Stimulated activated CD8-positive, alpha-beta memory T cell treated with anti-CD3 and anti-CD28 coated beads, Interleukin-7, amount 100 ng/mL, for 48 hours (primary cell): ENCODE measurements at regions not wholly inside any gene's neighbourhood (a gene's known extent, or its start where the extent isn't known, plus 50 kb on each side); places are given as distances from the start of the nearest gene placed in this dataset.

Experiments
- DNase-seq, 2 donors: peaks; one replicate each; pipeline ENCODE4 v3.0.0-alpha.2; 2020; ENCODE audit warnings: low read depth in 1 of 2; ENCODE audit errors: extremely low read depth in 1 of 2

- no peak for DNase-seq
Observed at GRCh38 chr15:39227001-39227400, 353.9 kb upstream of the THBS1 start.

GRCh38 chr15:39228889-39229288 is 352.0 kb upstream of the THBS1 start:
- no peak for DNase-seq

- DNase-seq: no peak
Observed at GRCh38 chr15:39230205-39230907, 350.5 kb upstream of the THBS1 start.

- no peak for DNase-seq
Observed at GRCh38 chr15:39230908-39231285, 350.0 kb upstream of the THBS1 start.

- DNase-seq: no peak
Observed at GRCh38 chr15:39232512-39232911, 348.4 kb upstream of the THBS1 start.

- DNase-seq: no peak
Observed at GRCh38 chr15:39235084-39235795, 345.6 kb upstream of the THBS1 start.

GRCh38 chr15:39236375-39236774 is 344.5 kb upstream of the THBS1 start:
- DNase-seq: no peak

- no peak for DNase-seq
Observed at GRCh38 chr15:39238443-39238842, 342.4 kb upstream of the THBS1 start.

GRCh38 chr15:39239562-39239961 is 341.3 kb upstream of the THBS1 start:
- no peak for DNase-seq

- no peak for DNase-seq
Observed at GRCh38 chr15:39242345-39242744, 338.5 kb upstream of the THBS1 start.

- no peak for DNase-seq
Observed at GRCh38 chr15:39243396-39243795, 337.5 kb upstream of the THBS1 start.

GRCh38 chr15:39244776-39245175 is 336.1 kb upstream of the THBS1 start:
- DNase-seq: no peak

- no peak for DNase-seq
Observed at GRCh38 chr15:39246523-39246922, 334.4 kb upstream of the THBS1 start.

GRCh38 chr15:39247574-39247973 is 333.3 kb upstream of the THBS1 start:
- no peak for DNase-seq

- DNase-seq: no peak
Observed at GRCh38 chr15:39248204-39248603, 332.7 kb upstream of the THBS1 start.

GRCh38 chr15:39250001-39250400 is 330.9 kb upstream of the THBS1 start:
- DNase-seq: no peak

GRCh38 chr15:39250460-39251186 is 330.3 kb upstream of the THBS1 start:
- no peak for DNase-seq

GRCh38 chr15:39251413-39252133 is 329.3 kb upstream of the THBS1 start:
- DNase-seq: no peak

GRCh38 chr15:39252134-39252470 is 328.8 kb upstream of the THBS1 start:
- DNase-seq: no peak

GRCh38 chr15:39253552-39253951 is 327.3 kb upstream of the THBS1 start:
- DNase-seq: no peak

- no peak for DNase-seq
Observed at GRCh38 chr15:39254181-39254580, 326.7 kb upstream of the THBS1 start.
